Retinal pigment epithelial cell (primary cell): ENCODE measurements at regions not wholly inside any gene's neighbourhood (a gene's known extent, or its start where the extent isn't known, plus 50 kb on each side); places are given as distances from the start of the nearest gene placed in this dataset.

Source experiments
- DNase-seq: peaks from one replicate; pipeline ENCODE4 v3.0.0-alpha.2; 2010; ENCODE audit warnings: low read depth
- H3K4me3 ChIP-seq: 2 replicates; pipeline ENCODE4 v1.5.1; 2011; ENCODE audit warnings: mild to moderate bottlenecking, low read length, control low read depth, moderate library complexity
- TF ChIP-seq, protein P1 (sequence below): conservative IDR thresholded peaks from 2 replicates; pipeline ENCODE4 v1.5.1; 2011; ENCODE audit warnings: low read depth, low read length, control low read depth, inconsistent platforms

DNA sequence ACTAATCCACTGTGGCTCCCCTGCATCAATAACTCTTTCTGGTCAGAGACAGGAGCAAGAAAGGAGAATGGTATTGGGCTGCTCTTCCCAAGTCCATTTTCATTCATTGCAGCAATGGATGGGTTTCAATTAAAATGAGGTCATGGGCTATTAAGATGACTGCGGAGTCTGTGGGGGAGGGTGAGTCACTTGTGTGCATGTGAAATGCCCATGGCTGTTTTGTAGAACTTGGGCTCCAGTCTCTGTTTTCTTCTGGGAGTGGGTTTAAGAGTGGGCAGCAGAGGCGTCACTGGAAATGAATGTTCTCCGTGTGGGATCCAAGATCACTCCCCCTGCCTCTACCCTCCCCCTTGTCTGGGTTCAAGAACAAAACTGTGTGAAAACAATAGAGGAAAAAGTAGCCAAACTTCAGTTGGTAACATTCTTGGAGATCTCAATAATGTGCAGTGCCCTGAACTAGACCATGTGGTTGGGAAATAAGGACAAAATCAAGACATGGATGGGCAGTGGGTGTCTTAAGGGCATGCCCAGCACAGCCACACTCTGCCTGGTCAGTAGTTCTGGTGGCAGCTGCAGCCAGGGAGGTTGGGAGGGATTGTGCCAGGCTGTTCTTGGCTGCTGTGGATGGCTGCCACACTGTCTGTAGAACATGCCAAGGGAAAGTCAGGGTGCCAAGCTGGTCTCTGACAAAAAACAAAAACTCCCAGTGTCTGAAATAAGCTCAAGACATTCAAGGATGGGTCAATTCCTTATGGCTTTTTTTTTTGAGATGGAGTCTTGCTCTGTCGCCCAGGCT is 68.2 kb upstream of the CXCR4 start:
- no peak for DNase-seq
- TF ChIP-seq, protein P1, sequence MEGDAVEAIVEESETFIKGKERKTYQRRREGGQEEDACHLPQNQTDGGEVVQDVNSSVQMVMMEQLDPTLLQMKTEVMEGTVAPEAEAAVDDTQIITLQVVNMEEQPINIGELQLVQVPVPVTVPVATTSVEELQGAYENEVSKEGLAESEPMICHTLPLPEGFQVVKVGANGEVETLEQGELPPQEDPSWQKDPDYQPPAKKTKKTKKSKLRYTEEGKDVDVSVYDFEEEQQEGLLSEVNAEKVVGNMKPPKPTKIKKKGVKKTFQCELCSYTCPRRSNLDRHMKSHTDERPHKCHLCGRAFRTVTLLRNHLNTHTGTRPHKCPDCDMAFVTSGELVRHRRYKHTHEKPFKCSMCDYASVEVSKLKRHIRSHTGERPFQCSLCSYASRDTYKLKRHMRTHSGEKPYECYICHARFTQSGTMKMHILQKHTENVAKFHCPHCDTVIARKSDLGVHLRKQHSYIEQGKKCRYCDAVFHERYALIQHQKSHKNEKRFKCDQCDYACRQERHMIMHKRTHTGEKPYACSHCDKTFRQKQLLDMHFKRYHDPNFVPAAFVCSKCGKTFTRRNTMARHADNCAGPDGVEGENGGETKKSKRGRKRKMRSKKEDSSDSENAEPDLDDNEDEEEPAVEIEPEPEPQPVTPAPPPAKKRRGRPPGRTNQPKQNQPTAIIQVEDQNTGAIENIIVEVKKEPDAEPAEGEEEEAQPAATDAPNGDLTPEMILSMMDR: no peak
- no peak overlapping the region for H3K4me3 ChIP-seq

DNA sequence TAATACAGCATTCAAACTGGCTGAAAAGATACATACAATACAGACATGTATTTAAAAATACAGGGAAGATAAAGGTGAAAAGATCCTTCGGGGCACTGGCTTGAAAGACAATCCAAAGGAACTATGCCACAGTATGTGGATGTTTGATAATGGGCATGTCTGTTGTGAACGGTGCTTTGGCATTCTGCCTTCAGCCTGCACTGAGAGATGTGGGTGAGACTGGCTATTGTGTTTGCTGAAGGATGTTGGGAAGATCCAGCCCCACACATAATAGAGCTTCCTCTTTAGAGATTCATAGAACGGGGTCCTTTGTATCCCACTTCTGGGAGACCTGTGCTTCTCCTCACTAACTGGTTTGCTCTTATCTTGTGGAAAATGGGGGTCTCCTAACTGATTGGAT is 65.1 kb upstream of the CXCR4 start:
- TF ChIP-seq, protein P1: no peak
- H3K4me3 ChIP-seq: no peak overlapping the region
- DNase-seq: no peak

DNA sequence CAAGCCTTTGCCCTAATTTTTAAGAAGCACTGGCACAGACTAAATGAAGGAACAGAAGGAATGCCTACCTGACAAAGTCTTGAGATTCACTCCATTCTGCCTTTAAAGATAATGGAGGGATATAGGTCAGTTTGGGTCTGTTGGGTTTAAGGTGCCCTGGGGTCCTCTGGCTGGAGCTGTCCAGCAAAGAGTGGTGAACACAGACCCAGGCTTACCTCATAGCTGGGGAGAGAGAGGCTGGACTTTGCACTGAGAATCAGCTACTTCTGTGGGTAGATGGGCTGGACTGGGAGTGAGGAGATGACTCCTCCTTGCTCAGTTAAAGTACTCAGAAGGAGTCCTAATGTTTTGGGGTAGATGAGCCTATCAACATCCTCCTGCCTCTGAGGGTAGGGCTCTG is 64.4 kb upstream of the CXCR4 start:
- no peak for DNase-seq
- H3K4me3 ChIP-seq: no peak overlapping the region
- TF ChIP-seq, protein P1: no peak

DNA sequence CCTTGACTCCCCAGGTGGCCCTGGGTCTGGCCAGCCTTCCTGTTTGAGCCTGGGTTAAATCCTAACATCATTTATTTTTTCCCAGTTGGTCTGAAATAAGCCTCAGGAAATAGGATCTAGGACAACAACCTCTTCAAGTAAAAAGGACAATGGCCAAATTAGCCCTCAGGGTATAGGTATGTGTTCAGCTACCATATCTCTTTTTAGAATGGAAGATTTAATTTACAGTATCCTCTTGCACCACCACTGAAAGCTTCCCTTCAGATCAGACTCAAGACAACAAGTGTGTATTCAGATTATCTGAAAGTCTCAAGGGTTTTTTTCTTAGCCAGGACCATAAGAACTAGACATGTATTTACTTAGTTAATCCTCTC is 61.6 kb upstream of the CXCR4 start:
- DNase-seq: no peak
- H3K4me3 ChIP-seq: no peak overlapping the region
- TF ChIP-seq, protein P1: no peak

DNA sequence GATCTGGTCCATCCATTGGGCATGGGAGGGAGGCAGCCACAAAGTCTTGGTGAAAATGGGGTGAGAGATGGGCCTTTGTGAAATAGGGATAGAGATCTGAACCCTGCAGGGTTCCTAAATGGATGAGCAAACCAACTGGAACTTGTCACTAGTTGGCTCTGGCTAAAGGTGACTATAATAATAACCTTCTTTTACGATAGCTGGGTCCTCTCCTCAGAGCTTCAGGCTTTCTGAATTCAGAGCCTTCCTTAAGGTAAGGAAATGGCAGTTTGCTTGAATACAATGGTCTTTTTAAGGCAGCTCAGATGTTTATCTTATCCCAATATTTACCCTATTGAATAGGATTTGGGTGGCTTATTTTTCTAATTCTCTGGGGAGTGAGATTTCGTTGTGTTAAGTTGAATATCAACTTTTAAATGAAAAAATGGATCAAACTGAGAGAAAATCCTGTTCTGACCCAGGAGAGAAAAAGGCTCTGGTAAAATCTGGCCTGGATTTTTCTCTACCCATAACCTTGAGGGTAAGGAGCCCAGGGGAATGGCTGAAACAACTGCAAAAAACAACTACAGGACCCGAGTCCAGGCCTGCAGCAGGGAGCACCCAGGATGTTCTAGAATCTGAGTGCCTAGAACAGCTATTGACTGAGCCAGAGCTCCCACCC is 61.1 kb upstream of the CXCR4 start:
- no peak overlapping the region for H3K4me3 ChIP-seq
- TF ChIP-seq, protein P1: no peak

DNA sequence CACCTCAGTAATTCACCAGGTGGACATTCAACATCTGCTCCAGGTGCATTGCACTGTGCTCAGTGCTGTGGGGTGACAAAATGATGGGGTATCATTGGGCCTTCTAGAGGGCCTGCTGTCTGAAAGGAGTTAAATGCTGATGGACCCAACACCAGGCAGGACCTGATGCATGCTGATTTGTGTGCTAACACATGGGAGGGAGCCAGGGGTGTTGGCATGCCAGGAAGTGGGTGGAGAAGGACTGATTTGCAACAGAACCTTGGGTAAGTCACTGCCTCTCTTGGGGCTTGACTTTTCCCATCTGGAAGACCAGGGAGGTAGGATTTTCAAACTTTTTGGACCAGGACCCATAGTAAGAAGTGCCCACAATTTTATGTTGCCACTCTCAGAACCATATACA is 57.9 kb upstream of the CXCR4 start:
- H3K4me3 ChIP-seq: no peak overlapping the region
- TF ChIP-seq, protein P1: no peak
- DNase-seq: no peak

More for the DNA sequence above, 61.1 kb upstream of the CXCR4 start:
- no peak for DNase-seq

DNA sequence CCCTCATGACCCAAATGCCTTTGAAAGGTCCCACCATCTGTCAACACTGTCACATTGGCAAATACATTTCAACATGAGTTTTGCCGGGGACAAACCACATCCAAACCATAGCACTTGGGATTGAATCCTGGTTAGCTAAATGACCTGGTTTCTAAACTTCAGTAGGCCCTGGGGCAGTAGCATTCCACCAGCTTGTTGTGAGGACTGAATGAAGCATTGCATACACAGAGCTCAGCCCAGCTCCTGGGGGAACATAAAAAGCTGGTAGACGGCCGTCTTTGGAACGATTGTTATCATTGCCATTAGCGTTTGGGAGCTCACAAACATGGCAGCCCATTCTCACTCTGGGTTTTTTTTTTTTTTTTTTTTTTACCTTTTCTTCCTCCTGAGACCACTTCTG is 57.5 kb upstream of the CXCR4 start:
- TF ChIP-seq, protein P1: no peak
- no peak overlapping the region for H3K4me3 ChIP-seq
- no peak for DNase-seq
